ELR (cell line): ENCODE measurements at regions not wholly inside any gene's neighbourhood (a gene's known extent, or its start where the extent isn't known, plus 50 kb on each side); places are given as distances from the start of the nearest gene placed in this dataset.

ENCODE experiments used
- DNase-seq: peaks from one replicate; pipeline ENCODE4 v3.0.0-alpha.2; 2015; ENCODE audit warnings: low read depth

DNA sequence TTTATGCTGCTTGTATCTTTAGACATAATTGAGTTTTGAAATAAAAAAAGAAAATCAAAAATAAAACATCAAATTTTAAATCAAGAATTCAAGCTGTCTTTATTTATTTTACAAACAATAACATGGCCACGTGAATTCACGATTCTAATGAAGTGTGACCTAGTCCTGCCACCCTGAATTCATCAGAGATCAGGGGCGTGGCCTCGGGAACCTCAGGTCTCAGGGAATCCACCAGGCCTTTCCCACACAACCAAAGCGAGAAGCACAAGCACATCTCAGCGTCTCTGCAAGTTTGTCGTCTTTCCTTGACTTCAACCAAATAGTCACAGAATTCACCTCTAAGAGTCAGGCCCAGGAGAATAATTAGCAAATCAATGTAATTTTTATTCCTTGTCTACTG lies 107.9 kb downstream of the DACT2 start:
- no peak for DNase-seq

DNA sequence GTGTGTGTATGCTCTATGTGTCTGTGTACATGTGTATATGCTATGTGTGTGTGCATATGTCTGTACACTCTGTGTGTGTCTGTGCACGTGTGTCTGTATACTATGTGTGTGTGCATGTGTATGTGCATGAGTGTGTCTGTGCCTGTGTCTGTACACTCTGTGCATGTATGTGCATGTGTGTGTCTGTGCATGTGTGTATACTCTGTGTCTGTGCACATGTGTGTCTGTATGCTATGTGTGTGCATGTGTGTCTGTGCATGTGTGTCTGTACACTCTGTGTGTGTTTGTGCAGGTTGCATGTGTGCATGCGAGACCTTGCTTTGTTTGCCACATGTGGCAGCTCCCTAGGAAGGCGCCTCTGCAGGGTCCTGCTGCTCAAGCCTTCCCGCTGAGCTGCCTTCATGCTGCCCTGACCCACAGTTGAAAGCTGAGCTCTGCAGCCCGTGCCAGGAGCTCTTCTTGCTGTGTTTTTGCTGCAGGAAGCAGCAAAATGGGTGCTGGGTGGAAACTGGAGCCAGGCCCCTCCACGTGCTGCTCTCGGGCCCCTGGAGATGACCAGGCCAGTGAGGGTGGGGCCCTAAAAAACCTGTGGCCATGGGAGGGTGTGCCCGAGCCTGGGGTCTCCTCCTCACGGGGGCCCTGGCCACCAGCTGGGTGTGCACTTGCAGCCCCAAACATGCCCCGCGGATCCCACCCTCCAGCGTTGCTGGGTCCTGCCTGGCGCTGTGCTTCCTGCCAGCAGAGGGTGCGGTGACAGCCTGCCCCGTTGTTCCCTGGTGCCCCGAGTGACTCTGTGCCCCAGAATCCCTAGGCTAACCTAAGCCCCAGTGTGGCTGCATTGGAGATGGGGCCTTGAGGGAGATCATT lies 109.1 kb downstream of the DACT2 start:
- DNase-seq = no peak

DNA sequence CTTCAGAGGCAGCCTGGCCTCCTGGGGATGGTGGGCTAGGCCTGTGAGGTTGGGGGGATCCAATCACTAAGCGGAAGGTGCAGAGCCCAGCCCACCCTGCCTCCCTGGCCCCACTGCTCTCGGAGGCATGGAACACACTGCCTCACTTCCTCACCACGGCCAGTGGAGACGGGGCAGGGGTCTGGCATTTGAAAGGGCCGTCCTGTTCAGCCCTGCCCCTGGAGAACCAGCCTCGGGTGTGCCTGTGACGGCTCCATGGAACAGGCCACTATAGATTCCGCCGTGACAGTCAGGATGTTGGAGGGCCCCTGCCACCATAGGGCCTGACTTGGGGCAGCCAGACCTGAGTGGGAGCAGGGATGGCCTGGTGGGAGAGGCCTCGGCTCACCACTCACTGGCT lies 110.2 kb downstream of the DACT2 start:
- DNase-seq = no peak

- no peak for DNase-seq
Measured at GRCh38 chr6:168208854-168209253, 110.7 kb downstream of the DACT2 start.

DNA sequence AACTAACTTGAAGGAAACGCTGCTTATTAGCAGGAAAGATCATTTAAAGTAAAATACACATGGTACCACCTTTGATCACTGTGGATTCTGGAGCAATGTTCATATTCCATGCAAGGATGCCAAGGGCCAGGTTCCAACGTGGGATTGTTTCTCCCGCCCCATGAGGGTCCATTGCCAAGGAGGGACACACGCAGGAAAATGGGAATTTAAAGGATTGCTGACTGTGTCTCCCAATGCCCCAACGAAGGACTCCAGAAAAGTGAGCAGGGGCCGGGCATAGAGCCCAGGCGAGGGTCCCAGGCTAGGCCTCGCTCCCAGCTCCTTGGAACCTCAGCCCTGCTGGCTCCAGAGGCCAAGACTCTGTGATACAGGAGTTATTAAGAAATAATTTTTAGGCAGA lies 111.2 kb downstream of the DACT2 start:
- DNase-seq = no peak

DNA sequence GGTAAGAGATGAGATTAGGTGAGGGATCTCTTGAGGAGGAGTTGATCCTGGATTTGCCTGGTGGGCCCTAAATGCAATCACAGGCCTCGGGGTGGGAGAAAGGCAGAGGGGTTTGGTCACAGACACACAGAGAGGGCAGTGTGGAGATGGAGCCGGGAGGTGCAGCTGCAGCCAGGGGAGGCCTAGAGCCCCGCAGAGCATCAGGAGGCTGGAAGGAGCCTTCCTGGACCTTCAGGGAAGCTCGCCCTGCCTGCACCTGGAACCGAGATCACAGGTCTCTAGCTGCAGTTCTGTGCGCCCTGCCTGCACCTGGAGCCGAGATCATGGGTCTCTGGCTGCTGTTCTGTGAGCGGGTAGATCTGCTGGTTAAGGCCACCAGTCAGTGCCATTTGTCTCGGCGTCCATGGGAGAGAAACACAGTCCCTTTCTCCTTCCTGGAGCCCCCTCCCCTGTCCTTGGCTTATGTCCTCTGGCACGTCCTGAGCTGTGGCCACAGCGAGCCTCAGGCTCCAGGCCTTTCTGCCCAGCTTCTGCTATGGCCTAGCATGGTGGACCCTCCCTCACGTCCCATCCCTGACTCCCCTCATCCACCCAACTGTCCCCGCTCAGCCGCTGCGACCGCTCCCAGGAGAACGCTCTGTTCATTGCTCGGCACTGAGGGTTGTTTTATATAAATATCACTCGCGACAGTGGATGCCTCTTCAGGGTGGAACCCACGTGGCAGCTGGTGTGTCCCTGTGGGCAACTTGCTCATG lies 112.0 kb downstream of the DACT2 start:
- DNase-seq = no peak

GRCh38 chr6:168206661-168207274 lies 112.8 kb downstream of the DACT2 start:
- DNase-seq = no peak

- no peak for DNase-seq
Measured at GRCh38 chr6:168206186-168206585, 113.4 kb downstream of the DACT2 start.

GRCh38 chr6:168201799-168202198 lies 117.8 kb downstream of the DACT2 start:
- no peak for DNase-seq

DNA sequence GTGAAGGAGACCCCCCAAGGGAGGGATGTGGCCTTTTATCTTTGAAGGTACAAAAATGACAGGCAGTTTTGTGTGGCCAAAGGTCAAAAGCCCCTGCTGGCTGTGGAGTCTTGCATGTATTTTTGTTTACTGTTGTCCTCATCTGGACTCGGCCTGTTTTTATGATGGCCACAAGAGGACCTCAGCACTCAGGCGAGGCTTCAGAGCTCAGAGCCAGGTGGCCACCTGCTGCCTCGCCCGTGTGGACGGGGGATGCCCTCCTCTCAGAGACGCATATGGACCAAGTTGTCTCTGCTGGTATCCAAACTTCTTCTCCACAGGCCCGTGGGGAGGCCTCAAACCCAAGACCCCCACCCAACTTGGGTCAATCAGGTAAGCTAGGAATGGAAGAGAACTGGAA lies 118.2 kb downstream of the DACT2 start:
- DNase-seq = no peak

GRCh38 chr6:168200571-168201134 lies 118.9 kb downstream of the DACT2 start:
- DNase-seq = no peak

- DNase-seq = no peak
Measured at GRCh38 chr6:168198302-168199180, 119.5 kb upstream of the FRMD1 start.

GRCh38 chr6:168197636-168198301 lies 118.8 kb upstream of the FRMD1 start:
- no peak for DNase-seq

DNA sequence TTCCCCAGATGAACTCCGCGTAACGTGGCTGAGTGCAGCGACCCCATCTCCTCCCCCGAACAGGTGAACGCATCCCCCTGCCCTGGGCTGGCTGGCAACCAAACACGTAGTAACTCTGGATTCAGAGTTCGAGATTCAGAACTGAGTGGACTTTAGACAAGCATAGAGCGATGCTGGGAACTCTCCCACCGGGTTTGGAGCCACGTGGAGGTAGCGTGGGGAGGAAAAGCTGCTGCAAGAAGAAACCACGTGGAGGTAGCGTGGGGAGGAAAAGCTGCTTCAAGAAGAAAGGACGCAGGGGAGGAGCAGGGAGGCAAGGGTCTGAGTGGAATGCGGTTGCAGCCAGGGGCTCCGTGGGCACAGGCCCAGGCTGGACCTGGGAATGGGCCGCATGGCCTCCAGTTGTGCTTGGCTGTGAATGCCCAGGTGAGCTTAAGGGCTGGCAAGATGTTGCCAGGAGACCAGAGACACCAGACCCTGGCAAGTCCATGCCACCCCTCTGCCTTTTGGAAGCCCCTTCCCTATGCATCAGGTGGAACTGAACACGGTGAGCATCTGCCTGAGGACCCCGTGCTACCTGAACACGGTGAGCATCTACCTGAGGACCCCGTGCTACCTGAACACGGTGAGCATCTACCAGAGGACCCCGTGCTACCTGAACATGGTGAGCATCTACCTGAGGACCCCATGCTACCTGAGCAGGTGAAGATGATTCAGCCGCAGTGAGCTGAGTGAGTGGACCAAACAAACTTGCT lies 118.0 kb upstream of the FRMD1 start:
- DNase-seq = no peak

- DNase-seq = no peak
Measured at GRCh38 chr6:168196385-168196860, 117.4 kb upstream of the FRMD1 start.

DNA sequence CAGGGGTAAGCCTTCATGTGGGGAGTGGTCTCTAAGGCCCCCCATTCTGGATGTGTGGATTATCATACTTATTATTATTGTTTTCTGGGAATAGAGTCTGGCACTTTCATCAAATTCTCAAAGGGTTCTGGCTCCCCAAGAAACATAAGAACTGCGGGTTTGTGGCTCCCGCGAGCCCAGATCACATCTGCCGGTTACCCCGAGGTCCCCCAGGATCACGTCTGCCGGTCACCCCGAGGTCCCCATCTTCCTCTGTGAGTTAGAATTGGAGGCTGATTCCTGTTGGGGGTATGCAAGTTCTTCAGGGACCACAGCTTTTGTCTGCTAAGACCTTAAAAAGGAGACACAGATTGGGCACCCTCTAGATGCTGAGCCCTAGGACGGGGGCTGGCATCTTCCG lies 116.7 kb upstream of the FRMD1 start:
- DNase-seq = no peak

DNA sequence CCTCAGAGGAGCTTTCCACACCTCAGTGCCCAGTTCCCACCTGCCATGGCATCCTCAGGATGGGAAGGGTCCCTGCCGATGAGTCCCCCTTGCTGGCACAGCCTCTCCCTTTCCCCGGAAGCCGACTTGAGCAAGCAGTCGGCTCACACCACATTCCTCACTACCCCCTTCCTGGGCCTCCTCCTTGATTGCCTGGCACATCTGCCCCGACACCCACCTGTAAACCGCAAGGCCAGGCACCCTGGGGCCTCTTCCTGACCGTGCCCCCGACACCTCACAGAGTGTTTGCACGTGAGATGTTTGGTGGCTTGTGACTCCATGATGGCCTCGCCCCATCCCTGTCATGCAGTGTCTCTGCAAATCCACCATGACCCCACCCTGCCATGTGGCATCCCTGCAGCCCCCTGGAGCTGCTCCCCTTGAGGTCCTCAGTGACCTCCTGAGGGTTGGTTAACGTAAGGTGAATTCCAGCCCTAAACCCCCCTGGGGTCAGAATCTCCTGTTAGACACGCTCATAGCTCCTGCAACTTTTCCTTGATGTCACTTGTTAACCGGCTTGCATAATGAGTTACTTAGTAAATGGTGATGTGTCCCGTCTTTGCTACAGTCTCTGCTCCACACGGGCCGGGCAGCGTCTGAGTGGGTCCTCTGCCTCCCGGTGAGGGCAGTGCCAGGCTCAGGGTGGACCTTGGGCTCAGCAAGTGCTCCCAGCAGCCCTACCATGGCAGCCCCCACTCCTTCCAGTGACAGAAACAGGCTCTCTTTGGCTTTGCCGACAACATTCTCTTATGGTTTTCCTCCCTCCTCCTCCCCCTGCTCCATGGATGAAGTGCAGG lies 115.9 kb upstream of the FRMD1 start:
- no peak for DNase-seq

GRCh38 chr6:168193816-168194721 lies 115.1 kb upstream of the FRMD1 start:
- no peak for DNase-seq
